IMR-90 (cell line): ENCODE measurements at regions not wholly inside any gene's neighbourhood (a gene's known extent, or its start where the extent isn't known, plus 50 kb on each side); places are given as distances from the start of the nearest gene placed in this dataset.

Experiments
- ATAC-seq: fragments of 200-7000 bp; cut with Tn5 transposase; 2 replicates; pipeline ENCODE4 v1.9.1; 2020; ENCODE audit warnings: low read depth, mild to moderate bottlenecking, moderate library complexity
- BruUV-seq: library from RNA; stranded (reverse); fragments of 400-500 nt; replicated peaks from 2 replicates; lab custom pipeline; 2021; lab: Mats Ljungman, UMichigan
- CTCF ChIA-PET: fragments of 300-600 bp; formaldehyde crosslinking; extraction: SDS; loops from one replicate; lab custom pipeline; 2021; ENCODE audit warnings: antibody characterized with exemption; lab: Yijun Ruan, JAX
- POLR2A ChIA-PET: fragments of 300-600 bp; sonication (Branson Sonifier 250); formaldehyde crosslinking; loops from one replicate; lab custom pipeline; 2022; ENCODE audit warnings: antibody characterized with exemption; ENCODE audit not compliant: unreplicated experiment; lab: Charles Lee
- DNase-seq: peaks from one replicate; pipeline ENCODE4 v3.0.0; 2013
- H2AFZ ChIP-seq: replicated peaks from 2 replicates; pipeline ENCODE3; 2013; ENCODE audit warnings: low read length, mild to moderate bottlenecking; ENCODE audit not compliant: poor library complexity
- H2AK5ac ChIP-seq: 2 replicates; pipeline ENCODE4 v1.6.1; 2013; ENCODE audit warnings: low read depth, low read length, inconsistent platforms
- H2AK9ac ChIP-seq: replicated peaks from 2 replicates; pipeline ENCODE3; 2013; ENCODE audit warnings: mild to moderate bottlenecking, low read depth, low read length, moderate library complexity; ENCODE audit not compliant: poor library complexity
- H2BK120ac ChIP-seq: 2 replicates; pipeline ENCODE4 v1.6.1; 2013; ENCODE audit warnings: low read depth, low read length, inconsistent platforms
- H2BK15ac ChIP-seq: 3 replicates; pipeline ENCODE4 v1.6.1; 2013; ENCODE audit warnings: low read depth, low read length, inconsistent platforms
- H2BK20ac ChIP-seq: 2 replicates; pipeline ENCODE4 v1.6.1; 2013; ENCODE audit warnings: low read depth, mild to moderate bottlenecking, inconsistent platforms, low read length, moderate library complexity
- H2BK5ac ChIP-seq: 2 replicates; pipeline ENCODE4 v1.6.1; 2013; ENCODE audit warnings: mild to moderate bottlenecking, low read depth, low read length, inconsistent platforms; ENCODE audit not compliant: poor library complexity, severe bottlenecking
- H3K14ac ChIP-seq: replicated peaks from 2 replicates; pipeline ENCODE4 v1.6.1; 2013; ENCODE audit warnings: low read depth, low read length, inconsistent platforms
- H3K18ac ChIP-seq: 2 replicates; pipeline ENCODE4 v1.6.1; 2013; ENCODE audit warnings: low read depth, low read length, control low read depth
- H3K23ac ChIP-seq: 2 replicates; pipeline ENCODE4 v1.6.1; 2013; ENCODE audit warnings: low read depth, low read length, inconsistent platforms
- H3K27ac ChIP-seq: 2 replicates; pipeline ENCODE4 v1.5.1; 2013; ENCODE audit warnings: mild to moderate bottlenecking, control low read depth, low read length; ENCODE audit not compliant: insufficient read depth
- H3K27me3 ChIP-seq: 2 replicates; pipeline ENCODE4 v1.6.1; 2013; ENCODE audit warnings: low read length; ENCODE audit not compliant: control insufficient read depth, insufficient read depth
- H3K36me3 ChIP-seq: 2 replicates; pipeline ENCODE4 v1.6.1; 2013; ENCODE audit warnings: low read length, mixed read lengths; ENCODE audit not compliant: control insufficient read depth, insufficient read depth
- H3K4ac ChIP-seq: 2 replicates; pipeline ENCODE4 v1.6.1; 2013; ENCODE audit warnings: low read depth, low read length, inconsistent platforms
- H3K4me1 ChIP-seq: 2 replicates; pipeline ENCODE4 v1.6.1; 2013; ENCODE audit warnings: low read length, mixed read lengths; ENCODE audit not compliant: control insufficient read depth, insufficient read depth
- H3K4me2 ChIP-seq: 2 replicates; pipeline ENCODE4 v1.6.1; 2013; ENCODE audit warnings: low read depth, mild to moderate bottlenecking, control low read depth, low read length, moderate library complexity
- H3K4me3 ChIP-seq: 2 replicates; pipeline ENCODE4 v1.5.1; 2013; ENCODE audit warnings: low read depth, mild to moderate bottlenecking, control low read depth, low read length, moderate library complexity; ENCODE audit not compliant: insufficient read depth
- H3K56ac ChIP-seq: 2 replicates; pipeline ENCODE4 v1.6.1; 2013; ENCODE audit warnings: low read length, inconsistent platforms; ENCODE audit not compliant: insufficient read depth; ENCODE audit errors: extremely low read depth
- H3K79me1 ChIP-seq, 2 experiments: 2 replicates each; pipeline ENCODE4 v1.6.1; 2013; ENCODE audit warnings: low read length in 2 of 2, inconsistent platforms in 1 of 2, low read depth in 1 of 2
- H3K9ac ChIP-seq: 2 replicates; pipeline ENCODE4 v1.6.1; 2013; ENCODE audit warnings: low read depth, low read length, control low read depth
- H3K9me1 ChIP-seq: 2 replicates; pipeline ENCODE4 v1.6.1; 2013; ENCODE audit warnings: low read length, inconsistent platforms; ENCODE audit not compliant: insufficient read depth
- H3K9me3 ChIP-seq: 2 replicates; pipeline ENCODE4 v1.6.1; 2013; ENCODE audit warnings: low read length; ENCODE audit not compliant: control insufficient read depth, insufficient read depth
- H4K20me1 ChIP-seq: 2 replicates; pipeline ENCODE4 v1.6.1; 2013; ENCODE audit warnings: low read length, inconsistent platforms; ENCODE audit not compliant: insufficient read depth
- H4K5ac ChIP-seq: 2 replicates; pipeline ENCODE4 v1.6.1; 2013; ENCODE audit warnings: mild to moderate bottlenecking, low read depth, low read length, control low read depth
- H4K8ac ChIP-seq, 2 experiments: 2 replicates each; pipeline ENCODE4 v1.6.1; 2013; ENCODE audit warnings: low read depth in 2 of 2, low read length in 2 of 2, control low read depth in 1 of 2, inconsistent platforms in 1 of 2
- H4K91ac ChIP-seq: 2 replicates; pipeline ENCODE4 v1.6.1; 2013; ENCODE audit warnings: low read depth, low read length, inconsistent platforms; ENCODE audit not compliant: insufficient read depth
- BHLHE40 ChIP-seq: fragments of 150-350 bp; IDR thresholded peaks from 2 replicates; pipeline ENCODE4 v1.6.1; 2016; ENCODE audit warnings: mild to moderate bottlenecking, low read depth, low read length
- CTCF ChIP-seq: conservative IDR thresholded peaks from 2 replicates; pipeline ENCODE4 v1.5.1; 2012; ENCODE audit warnings: mild to moderate bottlenecking, low read depth, low read length, improper control_type of control experiment
- ELK1 ChIP-seq: fragments of 150-350 bp; IDR thresholded peaks from 2 replicates; pipeline ENCODE4 v1.6.1; 2016; ENCODE audit warnings: low read depth, mild to moderate bottlenecking, low read length, moderate library complexity, borderline replicate concordance
- FOS ChIP-seq: fragments of 150-350 bp; IDR thresholded peaks from 2 replicates; pipeline ENCODE4 v1.6.1; 2016; ENCODE audit warnings: low read depth, low read length
- MAFK ChIP-seq: IDR thresholded peaks from 2 replicates; pipeline ENCODE4 v1.6.1; 2012; ENCODE audit warnings: low read depth, low read length, improper control_type of control experiment
- MAZ ChIP-seq: IDR thresholded peaks from 2 replicates; pipeline ENCODE4 v1.6.1; 2012; ENCODE audit warnings: low read depth, mild to moderate bottlenecking, low read length, improper control_type of control experiment, moderate library complexity, borderline replicate concordance
- MXI1 ChIP-seq: IDR thresholded peaks from 2 replicates; pipeline ENCODE4 v1.6.1; 2012; ENCODE audit warnings: low read depth, mild to moderate bottlenecking, low read length, moderate library complexity, borderline replicate concordance
- POLR2A ChIP-seq: IDR thresholded peaks from 2 replicates; pipeline ENCODE4 v1.6.1; 2012; ENCODE audit warnings: mild to moderate bottlenecking, low read depth, low read length
- RCOR1 ChIP-seq: IDR thresholded peaks from 2 replicates; pipeline ENCODE4 v1.6.1; 2012; ENCODE audit warnings: mild to moderate bottlenecking, low read length, improper control_type of control experiment; ENCODE audit not compliant: insufficient replicate concordance
- RFX5 ChIP-seq: IDR thresholded peaks from 2 replicates; pipeline ENCODE4 v1.8.0; 2012; ENCODE audit warnings: low read depth, mild to moderate bottlenecking, low read length, moderate library complexity
- USF2 ChIP-seq: fragments of 150-350 bp; IDR thresholded peaks from 2 replicates; pipeline ENCODE4 v1.6.1; 2017; ENCODE audit warnings: mild to moderate bottlenecking, antibody characterized with exemption, low read length, low read depth
- WGBS, 2 experiments: methylation state at CpG; one replicate each; pipeline versions ENCODE4 v1.1.5 to v1.1.7; 2013; ENCODE audit warnings: missing lambda C conversion rate in 2 of 2; ENCODE audit not compliant: insufficient read length in 1 of 2; ENCODE audit errors: extremely low coverage in 2 of 2; 5-methylcytosine and 5-hydroxymethylcytosine counted together
- dilution Hi-C: fragments of 300-500 bp; cut with HindIII; formaldehyde crosslinking; loops from one replicate; pipeline ENCODE4 v1.14.3; 2018; ENCODE audit warnings: low sequenced_read_pairs; ENCODE audit not compliant: unreplicated experiment
- in situ Hi-C: fragments of 300-500 bp; cut with MboI; formaldehyde crosslinking; loops from 3 replicates; pipeline ENCODE4 v1.14.3; 2019; ENCODE audit warnings: low sequenced_read_pairs, inconsistent platforms, mixed read lengths
- intact Hi-C: fragments of 100-400 bp; cut with micrococcal nuclease; formaldehyde crosslinking; loops from 2 replicates; pipeline ENCODE4 v1.10.0; 2022

- peak overlapping the region; percentile 32; the same call in 1 of the 2 replicates for H2BK120ac ChIP-seq
- no peak overlapping the region for H3K27ac ChIP-seq
- peaks cover 16% of the 10 kb centered on the region for H3K4me1 ChIP-seq
- intact Hi-C loops (no loop called here), in situ Hi-C loops (no loop called here), dilution Hi-C loops (no loop called here)
- no peak overlapping the region for H2BK15ac ChIP-seq
- H2BK20ac ChIP-seq, result peak overlapping the region; percentile 72; the same call in 1 of the 2 replicates
- no peak for DNase-seq
- no peak overlapping the region for H3K18ac ChIP-seq
- no peak for ATAC-seq
- no CpG with 5 or more reads among the region's 4 CpGs for WGBS, 2 experiments
- no peak overlapping the region for H2AFZ ChIP-seq
- H4K20me1 ChIP-seq, result no peaks in the 10 kb centered on the region
- H2BK5ac ChIP-seq, result no peak overlapping the region
- H3K79me1 ChIP-seq, result no peaks in the 10 kb centered on the region
- POLR2A ChIA-PET, result no interaction called here
- TF ChIP-seq MAFK (no peak), MAZ (no peak), FOS (no peak), USF2 (no peak), RFX5 (no peak), POLR2A (no peak), RCOR1 (no peak), BHLHE40 (no peak), ELK1 (no peak), CTCF (no peak), MXI1 (no peak)
- no peaks in the 10 kb centered on the region for H3K27me3 ChIP-seq
- H3K4me2 ChIP-seq, result no peak overlapping the region
- H2AK9ac ChIP-seq, result no peak overlapping the region
- H3K4me3 ChIP-seq, result no peak overlapping the region
- H3K36me3 ChIP-seq, result no peaks in the 10 kb centered on the region
- BruUV-seq, result no TSS peak
- no peak overlapping the region for H4K5ac ChIP-seq
- no peaks in the 10 kb centered on the region for H3K9me3 ChIP-seq
- CTCF ChIA-PET, result no interaction called here
- no peak overlapping the region for H4K8ac ChIP-seq
- H3K4ac ChIP-seq, result no peak overlapping the region
- H2AK5ac ChIP-seq, result no peak overlapping the region
- H3K14ac ChIP-seq, result no peak overlapping the region
- peaks cover 13% of the 10 kb centered on the region for H3K9me1 ChIP-seq
- H4K91ac ChIP-seq, result no peak overlapping the region
- no peak overlapping the region for H3K23ac ChIP-seq
- H3K9ac ChIP-seq, result no peak overlapping the region
- no peak overlapping the region for H3K56ac ChIP-seq
Observed at GRCh38 chr10:44831581-44831980, 79.6 kb upstream of the TMEM72 start.
